Right lobe of liver (tissue), 4 donors: ENCODE measurements at regions not wholly inside any gene's neighbourhood (a gene's known extent, or its start where the extent isn't known, plus 50 kb on each side); places are given as distances from the start of the nearest gene placed in this dataset.

ENCODE experiments used
- POLR2A ChIP-seq: fragments of 450-650 bp; IDR thresholded peaks from one replicate; pipeline ENCODE4 v1.6.1; 2017; ENCODE audit warnings: antibody characterized with exemption, mild to moderate bottlenecking
- TF ChIP-seq, protein P1 (sequence below), 4 donors: fragments of 200-600 bp in 3 of 4; fragments of 450-650 bp in 1 of 4; IDR thresholded peaks; one replicate each; pipeline versions ENCODE4 v1.5.1 to v1.8.0; 2016 to 2022; ENCODE audit warnings: antibody characterized with exemption in 4 of 4, mild to moderate bottlenecking in 2 of 4
- donor health status: DM: no; HTN: no; CAD: no.
- donor health status: DM: no; HTN: no; CAD: no.
- donor health status: DM: no; HTN: yes; CAD: no.

DNA sequence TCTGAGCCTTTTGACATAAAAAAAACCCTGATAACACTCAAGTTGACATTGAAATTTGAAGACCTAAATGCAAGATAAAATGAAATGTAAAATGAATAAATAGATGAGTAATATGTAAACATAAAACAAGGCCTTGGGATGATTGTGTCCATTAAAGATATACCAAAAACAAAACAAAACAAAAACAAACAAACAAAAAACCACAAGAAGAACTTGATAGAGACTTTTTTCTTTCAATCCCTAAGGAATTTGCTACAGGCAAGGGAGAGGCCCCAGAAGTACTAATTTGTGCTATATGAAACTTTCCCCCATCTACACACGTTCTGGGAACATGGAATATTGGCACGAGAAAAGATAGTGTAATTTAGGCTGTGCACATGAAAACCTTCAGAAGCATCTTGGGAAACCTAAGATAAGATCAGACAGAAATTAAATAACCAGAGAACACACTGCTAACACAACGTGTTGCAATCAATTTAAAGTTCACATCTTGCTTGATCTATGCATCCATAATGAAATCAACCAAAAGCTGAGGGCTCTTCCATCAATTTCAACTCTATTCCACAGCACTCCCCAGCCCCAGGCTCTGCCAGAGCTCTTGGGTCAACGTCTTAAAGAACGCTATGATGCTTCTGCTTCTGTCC is 201.1 kb upstream of the RREB1 start:
- TF ChIP-seq, protein P1, sequence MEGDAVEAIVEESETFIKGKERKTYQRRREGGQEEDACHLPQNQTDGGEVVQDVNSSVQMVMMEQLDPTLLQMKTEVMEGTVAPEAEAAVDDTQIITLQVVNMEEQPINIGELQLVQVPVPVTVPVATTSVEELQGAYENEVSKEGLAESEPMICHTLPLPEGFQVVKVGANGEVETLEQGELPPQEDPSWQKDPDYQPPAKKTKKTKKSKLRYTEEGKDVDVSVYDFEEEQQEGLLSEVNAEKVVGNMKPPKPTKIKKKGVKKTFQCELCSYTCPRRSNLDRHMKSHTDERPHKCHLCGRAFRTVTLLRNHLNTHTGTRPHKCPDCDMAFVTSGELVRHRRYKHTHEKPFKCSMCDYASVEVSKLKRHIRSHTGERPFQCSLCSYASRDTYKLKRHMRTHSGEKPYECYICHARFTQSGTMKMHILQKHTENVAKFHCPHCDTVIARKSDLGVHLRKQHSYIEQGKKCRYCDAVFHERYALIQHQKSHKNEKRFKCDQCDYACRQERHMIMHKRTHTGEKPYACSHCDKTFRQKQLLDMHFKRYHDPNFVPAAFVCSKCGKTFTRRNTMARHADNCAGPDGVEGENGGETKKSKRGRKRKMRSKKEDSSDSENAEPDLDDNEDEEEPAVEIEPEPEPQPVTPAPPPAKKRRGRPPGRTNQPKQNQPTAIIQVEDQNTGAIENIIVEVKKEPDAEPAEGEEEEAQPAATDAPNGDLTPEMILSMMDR (IDR thresholded peaks at IDR 0.05), result no peak
- no peak for TF ChIP-seq POLR2A
